ENCODE measurements at regions not wholly inside any gene's neighbourhood (a gene's known extent, or its start where the extent isn't known, plus 50 kb on each side); places are given as distances from the start of the nearest gene placed in this dataset.

GRCh38 chr22:46068593-46069491, 81.5 kb upstream of the PPARA start:
- Histone ChIP-seq H4K91ac (ENCODE audit: insufficient read depth, low read depth, low read length) (peak overlapping the region; percentile 94), H2BK20ac (ENCODE audit: low read depth, low read length) (0 out of 2 replicates have a peak overlapping the region, but pooled peaks have one; percentile 18), H3K36me3 (ENCODE audit: control insufficient read depth, insufficient read depth, low read length) (no peaks in the 10 kb centered on the region; the same call in 1 of the 2 replicates), H3K27me3 (ENCODE audit: control insufficient read depth, insufficient read depth, low read length) (no peaks in the 10 kb centered on the region), H3K9me1 (ENCODE audit: insufficient read depth, low read length) (peaks cover 3% of the 10 kb centered on the region), H3K27ac (ENCODE audit: insufficient read depth, low read length) (peak overlapping the region; percentile 99), H3K14ac (replicated peaks; ENCODE audit: low read depth, low read length) (peak overlapping the region; percentile 95), H4K20me1 (ENCODE audit: insufficient read depth, low read length) (peaks cover 9% of the 10 kb centered on the region), H4K5ac (ENCODE audit: low read depth, low read length) (peak overlapping the region; percentile 83), H2AK9ac (replicated peaks; ENCODE audit: low read depth, low read length, poor library complexity) (peak overlapping the region; percentile 91), H2AK5ac (ENCODE audit: low read depth, low read length) (peak overlapping the region; percentile 46), H3K9ac (ENCODE audit: low read depth, low read length) (peak overlapping the region; percentile 95), H2BK15ac (ENCODE audit: low read depth, low read length) (peak overlapping the region; percentile 86; the same call in 2 of the 3 replicates), H3K4me1 (ENCODE audit: control insufficient read depth, insufficient read depth, low read length) (peaks cover 11% of the 10 kb centered on the region), H2BK5ac (ENCODE audit: low read depth, low read length, poor library complexity, severe bottlenecking) (peak overlapping the region; percentile 92), H3K4ac (ENCODE audit: low read depth, low read length) (peak overlapping the region; percentile 96), H3K9me3 (ENCODE audit: control insufficient read depth, insufficient read depth, low read length) (no peaks in the 10 kb centered on the region), H3K4me3 (ENCODE audit: insufficient read depth, low read depth, low read length) (peak overlapping the region; percentile 81), H3K18ac (ENCODE audit: low read depth, low read length) (peak overlapping the region; percentile 79), H3K56ac (ENCODE audit: extremely low read depth, insufficient read depth, low read length) (peak overlapping the region; percentile 95), H3K79me1 (ENCODE audit: low read depth in 1 of 2, low read length in 2 of 2) (peaks cover 13 to 46% of the 10 kb centered on the region in 2 experiments), H2BK120ac (ENCODE audit: low read depth, low read length) (peak overlapping the region; percentile 85), H3K23ac (ENCODE audit: low read depth, low read length) (peak overlapping the region; percentile 97), H2AFZ (replicated peaks; ENCODE audit: low read length, poor library complexity) (peak overlapping the region; percentile 73), H4K8ac (ENCODE audit: low read depth in 2 of 2, low read length in 2 of 2) (peak overlapping the region; percentile 84 to 87), H3K4me2 (ENCODE audit: low read depth, low read length) (peak overlapping the region; percentile 92)
- TSS peak; percentile 93 for BruUV-seq (replicated peaks)
- dilution Hi-C loops (cut with HindIII; ENCODE audit: low sequenced_read_pairs, unreplicated experiment) (no loop called here), intact Hi-C loops (cut with micrococcal nuclease) (loop anchor here (2.0 kb wide), 2 partner anchors 14 to 56 kb away; no protein-coding TSS in a partner anchor), in situ Hi-C loops (cut with MboI; ENCODE audit: low sequenced_read_pairs) (no loop called here)
- ChIA-PET POLR2A (ENCODE audit: unreplicated experiment) (interaction anchor here (1.4 kb wide), 1 partner anchor 33 kb away, joined by 4 read pairs; no protein-coding TSS in a partner anchor), CTCF (interaction anchor here (0.6 to 0.9 kb wide), 2 partner anchors 8 to 664 kb away, joined by 3 read pairs; no protein-coding TSS in a partner anchor)
- no peak; the same call in 1 of the 2 replicates for ATAC-seq (ENCODE audit: low read depth)
- 20% methylated on average over 1 of the region's 14 CpGs; no CpG with 5 or more reads in 1 of the 2 experiments for WGBS, 2 experiments (ENCODE audit: extremely low coverage in 2 of 2, insufficient read length in 1 of 2)
- TF ChIP-seq SMC3 (IDR thresholded peaks at IDR 0.05; ENCODE audit: low read depth, low read length) (no peak), NFE2L2 (IDR thresholded peaks at IDR 0.05; ENCODE audit: low read depth, low read length) (no peak), CEBPB (IDR thresholded peaks at IDR 0.05; ENCODE audit: low read depth, low read length) (no peak), POLR2A (IDR thresholded peaks at IDR 0.05; ENCODE audit: low read depth, low read length) (no peak)
- DNase-seq: peak; percentile 49

All from IMR-90 (cell line).